GM21515 (cell line): ENCODE measurements at regions not wholly inside any gene's neighbourhood (a gene's known extent, or its start where the extent isn't known, plus 50 kb on each side); places are given as distances from the start of the nearest gene placed in this dataset.

Experiments used
- ATAC-seq: cut with Tn5 transposase; IDR thresholded peaks from one replicate; pipeline ENCODE4 v1.9.1; 2021; ENCODE audit not compliant: unreplicated experiment

DNA sequence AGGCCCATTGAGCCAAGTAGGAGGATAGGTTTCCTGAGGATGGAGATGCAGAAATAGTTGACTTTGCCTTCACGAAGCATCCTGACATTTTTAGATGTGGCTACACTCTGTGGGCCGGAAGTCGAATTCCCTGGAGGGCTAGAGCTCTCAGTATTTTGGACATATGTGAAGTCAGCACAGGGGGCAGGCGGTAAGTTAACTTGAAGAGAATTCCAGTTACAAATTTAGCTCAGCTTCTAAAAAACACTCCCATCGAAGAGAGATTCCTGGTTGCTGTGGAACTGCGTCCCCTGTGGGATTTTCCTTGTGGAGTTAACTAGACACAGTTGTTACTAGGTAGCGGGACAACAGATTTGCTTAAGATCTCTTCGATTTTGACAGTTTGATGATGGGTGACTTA is 161.9 kb upstream of the RGMA start:
- no peak for ATAC-seq

DNA sequence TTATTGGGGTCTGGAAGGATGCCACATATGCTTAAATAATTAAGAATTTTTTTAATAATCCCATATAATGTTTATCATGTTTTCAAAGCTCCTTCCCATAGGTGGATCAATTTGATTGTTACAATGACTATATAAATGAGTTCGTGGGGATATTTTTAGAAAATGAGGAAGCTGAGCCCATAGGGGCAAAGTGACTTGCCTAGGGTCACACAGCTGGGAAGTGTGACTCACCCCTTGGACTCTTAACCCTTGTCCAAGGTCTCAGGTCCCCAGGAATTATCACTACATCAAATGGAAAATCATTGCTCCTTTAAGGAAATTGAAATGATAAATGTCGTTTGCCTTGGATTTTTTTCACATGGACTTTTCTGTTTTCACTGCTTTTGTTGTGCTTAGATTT is 161.2 kb upstream of the RGMA start:
- ATAC-seq: no peak

DNA sequence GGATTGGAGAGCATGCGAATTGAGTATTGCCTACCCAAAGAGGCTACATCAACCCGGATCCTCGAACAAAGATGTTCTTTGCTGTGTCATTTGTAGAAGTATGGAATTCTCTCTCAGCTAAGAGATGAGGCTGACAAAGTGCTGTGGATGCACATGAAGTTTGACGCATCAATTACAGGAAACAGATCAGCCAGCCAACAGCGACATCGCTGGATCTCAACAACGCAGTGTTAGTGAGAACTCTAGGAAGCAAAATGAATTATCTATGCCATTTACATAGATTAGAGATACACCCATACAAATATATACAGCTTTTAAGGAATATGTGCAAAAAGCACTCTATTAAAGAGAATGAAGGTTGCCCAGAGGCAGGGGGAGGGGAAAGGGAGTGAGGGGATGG is 160.6 kb upstream of the RGMA start:
- no peak for ATAC-seq

DNA sequence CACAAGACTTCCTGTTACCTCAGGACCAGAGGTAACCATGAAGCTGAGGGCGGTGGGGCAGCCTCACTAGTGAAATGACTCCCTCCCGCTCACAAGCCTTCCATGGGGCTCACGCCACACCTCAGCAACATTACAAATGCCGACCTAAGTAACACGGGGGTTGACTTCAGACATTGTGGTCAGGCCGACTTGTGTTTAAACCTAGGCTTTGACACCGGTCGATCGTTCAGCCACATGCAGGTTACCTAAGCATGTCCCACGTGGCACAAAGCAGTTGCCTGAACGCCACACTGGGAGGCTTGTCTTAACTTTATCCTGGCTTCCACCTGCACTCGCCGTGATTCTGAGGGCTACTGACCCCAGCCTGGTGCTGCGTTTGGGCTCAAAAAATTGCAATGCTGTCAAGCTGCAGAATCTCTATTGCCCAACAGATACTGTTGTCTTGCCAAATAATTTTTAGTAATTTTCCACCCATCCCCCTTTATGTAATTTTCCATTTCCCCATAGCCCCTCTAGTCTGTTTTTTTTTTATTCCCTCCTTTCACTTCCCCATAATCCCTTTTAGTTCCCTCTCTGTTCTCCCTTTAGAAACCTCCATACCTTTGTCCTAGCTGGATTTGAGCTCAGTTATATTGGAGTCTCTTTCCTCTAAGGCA is 158.6 kb upstream of the RGMA start:
- no peak for ATAC-seq

DNA sequence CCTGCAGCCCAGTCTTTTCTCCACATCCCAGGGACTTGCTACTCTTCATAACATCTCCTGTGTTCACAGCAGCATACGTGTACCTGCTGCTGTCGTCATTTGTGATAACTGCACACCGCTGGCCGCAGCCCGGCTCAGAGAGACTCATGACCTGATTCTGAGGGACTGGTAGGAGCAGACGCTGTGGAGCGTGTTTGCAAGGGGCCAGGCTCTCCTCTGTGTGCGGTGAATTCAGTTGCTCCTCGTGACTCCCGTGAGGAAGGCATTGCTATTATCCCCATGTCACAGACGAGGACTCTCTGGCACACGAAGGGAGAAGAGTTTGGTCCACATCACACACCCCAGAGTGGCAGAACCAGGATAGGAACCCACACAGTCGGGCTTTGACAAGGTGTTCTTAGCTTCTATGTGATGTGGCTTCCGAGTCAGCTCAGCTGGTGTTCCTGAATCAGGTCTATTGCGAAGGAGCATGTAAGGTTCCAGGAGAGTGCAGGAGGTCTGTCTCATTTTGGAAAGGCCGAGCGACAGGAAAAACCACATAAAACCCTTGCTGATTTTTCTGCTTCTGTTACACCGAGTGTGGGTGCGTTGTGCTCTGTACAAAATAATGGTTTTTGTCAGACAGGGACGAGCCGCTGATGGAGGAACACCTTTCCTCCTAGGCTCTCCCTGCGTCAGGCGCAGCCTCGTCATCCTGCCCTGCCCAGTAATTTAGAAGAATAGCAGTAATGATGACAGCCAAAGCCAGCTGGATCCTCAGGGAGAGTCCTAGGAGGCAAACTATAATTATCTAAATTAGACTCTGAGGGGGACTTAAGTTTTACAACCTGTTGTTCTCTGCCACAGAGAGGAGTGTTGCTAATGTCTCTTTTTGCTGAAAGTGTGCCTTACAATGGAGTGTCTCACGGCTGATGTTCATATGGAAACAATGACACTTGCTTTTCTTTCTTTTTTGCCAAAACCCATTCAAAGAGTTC is 157.5 kb upstream of the RGMA start:
- ATAC-seq: no peak

DNA sequence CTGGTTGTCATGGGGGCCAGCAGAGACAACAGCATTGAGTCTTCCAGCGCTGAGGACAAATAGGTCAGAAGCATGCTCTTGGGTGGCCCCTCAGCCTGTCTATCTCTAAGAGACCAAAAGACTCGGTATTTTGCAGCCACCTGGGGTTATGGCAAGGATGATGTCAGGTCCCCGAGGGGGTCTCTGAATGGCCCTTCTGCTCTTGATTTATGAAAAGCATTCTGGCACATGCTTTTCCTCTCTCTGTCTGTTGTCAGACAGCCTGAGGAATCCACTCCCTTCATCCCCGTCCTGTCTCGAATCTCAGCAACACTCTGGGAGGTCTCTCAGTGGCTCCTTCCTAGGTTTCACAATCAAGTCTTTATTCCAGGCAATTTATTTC is 156.6 kb upstream of the RGMA start:
- no peak for ATAC-seq

DNA sequence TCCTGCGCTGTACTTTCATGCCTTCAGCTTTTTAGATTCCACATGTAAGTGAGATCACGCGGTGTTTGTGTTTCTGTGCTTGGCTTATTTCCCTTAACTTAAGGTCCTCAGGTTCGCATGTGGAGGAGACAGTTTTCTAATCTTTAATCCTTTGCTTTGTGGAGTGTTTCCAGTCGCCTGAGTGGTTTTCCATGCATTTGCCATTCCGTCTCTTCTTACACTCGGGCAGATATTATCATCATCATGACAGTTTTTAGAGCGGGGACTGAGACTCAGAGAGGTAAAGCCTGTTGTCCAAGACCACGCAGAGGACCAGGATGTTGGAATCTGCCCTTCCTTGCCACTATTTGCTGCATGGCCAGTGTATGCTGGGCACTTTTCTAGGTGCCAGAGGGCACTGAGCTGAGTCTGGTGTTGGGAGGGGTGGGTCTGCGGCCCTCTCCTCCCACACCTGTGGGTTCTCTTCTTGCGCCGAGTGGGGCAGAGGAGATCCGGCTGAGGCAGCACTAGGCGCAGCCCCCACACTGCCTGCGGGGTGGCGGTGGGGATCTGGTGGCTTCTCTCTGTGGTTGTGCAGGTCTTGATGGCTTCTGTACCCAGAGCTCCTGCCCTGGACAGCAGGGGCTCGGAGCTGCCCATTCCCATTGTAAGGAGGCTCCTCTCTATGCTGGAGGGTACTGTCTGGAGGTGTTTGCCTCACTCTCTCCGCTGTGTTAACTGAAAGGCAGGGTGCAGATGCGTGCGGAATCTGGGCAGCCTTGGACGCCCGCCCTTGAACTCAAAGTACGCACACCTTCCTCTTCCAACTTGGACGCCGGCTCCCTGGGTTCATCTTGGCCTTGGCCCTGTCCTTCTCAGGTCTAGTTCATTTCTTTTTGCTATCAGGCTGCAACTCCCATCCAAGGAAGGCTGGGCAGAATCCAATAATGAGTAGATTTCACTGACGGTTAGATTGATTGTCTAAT is 156.0 kb upstream of the RGMA start:
- ATAC-seq: no peak

DNA sequence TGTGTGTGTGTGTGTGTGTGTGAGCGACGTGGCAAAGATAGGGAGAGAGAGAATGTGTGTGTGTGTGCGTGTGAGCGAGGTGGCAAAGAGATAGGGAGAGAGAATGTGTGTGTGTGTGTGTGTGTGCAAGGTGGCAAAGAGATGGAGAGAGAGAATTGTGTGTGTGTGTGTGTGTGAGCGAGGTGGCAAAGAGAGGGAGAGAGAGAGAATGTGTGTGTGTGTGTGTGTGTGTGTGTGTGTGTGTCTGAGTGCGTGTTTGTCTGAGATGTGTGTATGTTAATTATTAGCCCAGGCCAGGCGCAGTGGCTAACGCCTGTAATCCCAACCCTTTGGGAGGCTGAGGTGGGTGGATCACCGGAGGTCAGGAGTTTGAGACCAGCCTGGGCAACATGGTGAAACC is 154.6 kb upstream of the RGMA start:
- no peak for ATAC-seq

DNA sequence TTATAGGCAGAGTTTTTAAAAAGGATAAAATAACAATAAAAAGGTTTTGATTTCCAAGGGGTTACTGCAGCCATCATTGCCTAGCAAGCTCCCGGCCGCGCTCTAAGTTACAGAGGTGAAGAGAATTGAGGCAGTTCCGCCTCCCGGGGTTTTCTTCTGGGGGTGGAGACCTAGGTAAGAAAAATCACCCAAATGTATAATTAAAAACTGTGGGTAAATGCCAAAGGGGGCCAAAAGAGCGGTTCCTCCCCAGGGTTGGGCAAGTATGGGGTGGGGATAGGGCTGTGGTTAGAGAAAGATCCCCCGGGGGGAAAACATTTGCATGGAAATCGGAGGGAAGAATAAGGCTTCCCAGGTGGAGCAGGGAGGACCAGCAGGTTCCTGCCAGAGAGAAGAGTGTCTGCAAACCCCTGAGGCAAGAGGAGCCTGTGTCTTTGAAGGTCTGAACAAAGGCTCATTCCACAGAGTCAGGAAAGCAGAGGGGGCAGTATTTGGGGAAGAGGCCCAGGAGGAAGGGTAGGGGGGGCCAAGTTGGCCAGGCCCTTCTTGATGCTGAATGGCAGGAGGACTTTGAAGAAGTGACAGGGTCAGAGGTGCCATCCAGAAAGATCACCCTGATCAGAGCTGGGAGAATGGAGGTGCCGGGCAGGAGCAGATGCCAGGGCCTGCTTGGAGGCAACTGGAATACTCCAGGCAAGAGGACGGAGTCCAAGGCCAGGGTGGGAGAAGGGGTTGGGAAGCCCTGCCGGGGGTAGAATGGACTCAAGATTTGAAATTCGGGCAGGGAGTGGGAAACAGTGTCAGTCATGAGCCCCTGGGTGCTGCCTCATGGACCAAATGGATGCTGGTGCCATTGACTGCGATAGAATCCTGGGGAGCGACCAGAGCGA is 152.9 kb upstream of the RGMA start:
- ATAC-seq: no peak

DNA sequence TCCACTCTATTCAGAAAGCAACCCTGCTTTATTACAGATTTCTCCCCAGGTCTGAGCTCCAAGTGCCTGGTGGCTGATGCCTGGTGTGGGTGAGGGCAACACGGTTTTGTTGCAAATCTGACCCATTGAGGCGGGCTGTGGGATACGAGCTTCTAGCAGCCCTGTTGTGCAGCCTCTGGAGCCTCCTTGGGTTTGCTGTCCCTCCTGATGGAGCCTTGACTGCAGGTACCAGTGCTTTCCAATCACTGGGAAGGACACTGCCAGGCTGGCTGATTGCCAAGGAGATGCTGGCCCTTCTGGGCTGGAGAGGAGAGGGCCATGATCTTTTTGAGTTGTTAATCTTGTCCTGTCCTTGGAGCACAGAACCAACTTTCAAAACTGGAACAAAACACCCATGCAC is 151.0 kb upstream of the RGMA start:
- ATAC-seq: no peak

DNA sequence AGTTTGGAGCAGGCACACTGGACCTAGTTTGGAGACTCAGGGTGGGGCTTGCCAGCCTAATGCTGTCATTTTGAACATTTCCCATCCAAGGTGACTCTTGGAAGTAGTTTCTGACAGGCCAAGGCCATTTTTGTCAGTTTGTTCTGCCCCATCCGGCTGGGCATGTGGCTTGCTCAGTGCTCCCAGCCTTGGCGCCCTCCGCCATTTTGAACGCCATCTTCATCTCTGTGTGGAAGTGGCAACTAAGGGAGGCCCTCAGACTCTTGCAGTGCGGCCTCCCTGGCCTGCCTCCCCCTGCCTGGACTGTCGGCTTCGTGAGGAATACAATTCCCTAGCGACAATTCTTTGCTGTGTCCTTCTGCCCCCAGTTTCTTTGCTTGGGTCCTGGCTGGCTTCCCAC is 150.6 kb upstream of the RGMA start:
- no peak for ATAC-seq

DNA sequence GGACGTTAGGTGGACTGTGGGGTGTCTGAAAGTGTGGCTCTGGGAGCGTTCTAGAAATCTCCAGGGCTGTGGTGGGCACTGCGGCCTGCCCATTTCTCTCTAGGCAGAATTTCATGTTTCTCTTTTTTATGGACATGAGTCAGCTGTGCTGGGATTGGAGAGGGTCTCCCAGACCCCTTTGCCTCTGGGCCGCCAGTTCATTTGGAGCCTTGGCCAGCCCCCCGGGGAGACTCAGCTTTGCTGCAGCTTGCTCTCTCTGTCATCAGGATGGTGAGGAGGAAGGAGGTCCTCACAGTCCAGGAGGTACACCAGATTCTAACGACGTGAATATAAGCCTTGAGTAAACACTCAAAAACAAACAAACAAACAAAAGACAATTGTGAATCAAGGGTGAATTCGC is 149.6 kb upstream of the RGMA start:
- ATAC-seq: no peak

DNA sequence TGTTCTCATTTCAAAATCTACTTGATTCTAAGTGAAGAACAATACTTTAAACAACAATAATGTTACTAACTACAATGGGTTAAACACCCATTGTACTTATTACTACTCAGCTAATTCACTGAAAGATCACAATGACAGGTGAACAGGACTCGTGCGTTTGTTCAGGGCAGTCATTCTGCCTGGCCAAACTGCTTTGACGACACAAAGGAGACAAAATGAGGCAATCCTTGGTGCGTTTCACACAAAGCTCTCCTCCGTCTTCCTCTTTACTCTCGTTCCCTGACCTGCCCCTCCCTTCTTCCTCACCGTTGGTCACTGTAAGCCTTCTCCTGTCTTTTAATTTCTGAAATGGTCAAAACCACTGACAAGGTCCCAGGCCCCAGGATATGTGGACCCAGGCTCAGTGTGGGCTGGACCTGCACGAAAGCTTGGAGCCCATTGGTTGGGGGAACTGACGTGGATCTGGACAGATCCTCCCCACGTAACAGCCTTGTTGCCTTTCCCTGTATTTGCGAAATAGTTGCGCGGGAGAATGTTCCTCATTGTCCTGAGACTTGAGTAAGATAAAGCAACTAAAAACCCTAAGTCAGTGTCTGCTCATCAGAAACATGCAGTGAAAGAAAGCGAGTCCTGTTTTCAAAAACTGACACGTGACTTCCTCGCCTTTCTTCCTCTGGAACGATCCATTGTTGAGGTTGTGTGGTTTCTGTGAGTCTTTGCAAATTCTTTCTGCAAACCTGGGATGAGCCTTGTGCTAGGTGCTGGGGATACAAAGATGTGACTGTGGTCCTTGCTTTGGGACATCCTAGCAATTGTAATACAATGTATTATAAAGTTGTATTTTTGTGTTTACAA is 147.1 kb upstream of the RGMA start:
- ATAC-seq: no peak

DNA sequence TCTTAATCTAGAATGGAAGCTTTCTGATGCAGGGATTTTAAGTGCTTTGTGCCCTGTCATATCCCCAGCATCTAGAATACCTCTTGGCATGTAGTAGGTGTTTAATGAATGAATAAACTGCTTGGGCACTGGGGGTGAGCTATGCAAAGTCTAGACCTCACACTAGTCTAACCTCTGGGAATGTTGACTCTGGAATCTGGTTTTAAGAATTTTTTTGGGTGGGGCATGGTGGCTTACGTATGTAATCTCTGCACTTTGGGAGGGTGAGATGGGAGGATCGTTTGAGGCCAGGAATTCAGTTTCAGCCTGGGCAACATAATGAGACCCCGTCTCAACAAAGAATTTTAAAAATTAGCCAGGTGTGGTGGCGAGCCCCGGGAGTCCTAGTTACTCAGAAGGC is 146.3 kb upstream of the RGMA start:
- ATAC-seq: no peak

DNA sequence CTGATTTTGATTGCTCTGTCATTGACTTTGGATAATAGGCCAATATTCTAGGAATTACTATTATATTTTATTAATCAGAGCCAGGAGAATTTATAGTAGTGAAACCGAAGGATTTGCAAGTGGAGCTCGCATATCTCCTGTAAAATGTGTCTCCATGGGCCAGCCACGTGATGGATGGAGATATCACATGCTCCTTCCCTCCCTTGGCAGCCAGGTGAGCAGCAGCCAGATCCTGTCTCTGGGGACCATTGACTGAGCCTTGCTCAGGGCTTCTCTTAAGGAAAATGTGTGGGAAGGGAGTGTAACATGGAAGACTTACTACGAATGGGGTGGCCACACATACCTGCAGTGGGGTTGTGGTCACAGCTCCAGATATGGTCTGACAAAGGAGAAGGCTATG is 144.7 kb upstream of the RGMA start:
- ATAC-seq: no peak

DNA sequence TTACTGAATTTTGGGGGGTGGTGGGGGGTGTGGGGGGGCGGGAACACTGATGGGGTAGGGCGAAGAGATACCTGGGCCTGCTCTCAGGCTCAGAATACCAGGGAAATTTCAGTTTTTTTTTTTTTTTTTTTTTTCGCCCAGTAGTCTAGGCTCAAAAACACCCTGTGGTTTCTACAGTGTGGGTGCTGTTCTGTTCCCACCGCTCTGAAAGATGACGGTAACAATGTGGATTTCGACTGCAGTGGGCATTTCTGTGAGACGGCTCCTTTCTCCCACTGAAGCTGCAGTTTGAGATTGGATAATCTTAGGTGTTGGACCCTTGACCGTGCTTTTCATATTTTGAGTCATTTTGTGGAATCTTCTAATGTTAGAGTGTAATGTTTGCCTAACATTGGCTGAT is 143.8 kb upstream of the RGMA start:
- no peak for ATAC-seq

DNA sequence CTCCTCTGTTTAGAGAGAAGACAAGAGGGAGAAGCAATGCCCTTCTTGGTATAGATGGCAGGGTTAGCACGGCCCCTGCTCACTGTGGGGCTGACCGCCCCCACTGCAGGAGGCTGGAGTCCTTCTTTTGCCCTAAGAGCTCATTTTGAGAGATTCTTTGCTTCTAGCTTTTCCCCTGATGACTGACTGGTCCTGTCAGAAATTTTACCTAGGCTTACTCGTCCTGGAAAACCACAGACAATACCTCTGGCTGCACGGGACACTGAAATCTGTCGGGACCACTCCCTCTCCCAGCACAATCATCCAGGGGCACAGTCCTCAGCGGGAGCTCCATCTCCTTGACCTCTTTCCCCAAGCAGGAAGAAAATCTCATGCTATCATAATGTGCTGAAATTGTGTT is 143.0 kb upstream of the RGMA start:
- ATAC-seq: no peak

DNA sequence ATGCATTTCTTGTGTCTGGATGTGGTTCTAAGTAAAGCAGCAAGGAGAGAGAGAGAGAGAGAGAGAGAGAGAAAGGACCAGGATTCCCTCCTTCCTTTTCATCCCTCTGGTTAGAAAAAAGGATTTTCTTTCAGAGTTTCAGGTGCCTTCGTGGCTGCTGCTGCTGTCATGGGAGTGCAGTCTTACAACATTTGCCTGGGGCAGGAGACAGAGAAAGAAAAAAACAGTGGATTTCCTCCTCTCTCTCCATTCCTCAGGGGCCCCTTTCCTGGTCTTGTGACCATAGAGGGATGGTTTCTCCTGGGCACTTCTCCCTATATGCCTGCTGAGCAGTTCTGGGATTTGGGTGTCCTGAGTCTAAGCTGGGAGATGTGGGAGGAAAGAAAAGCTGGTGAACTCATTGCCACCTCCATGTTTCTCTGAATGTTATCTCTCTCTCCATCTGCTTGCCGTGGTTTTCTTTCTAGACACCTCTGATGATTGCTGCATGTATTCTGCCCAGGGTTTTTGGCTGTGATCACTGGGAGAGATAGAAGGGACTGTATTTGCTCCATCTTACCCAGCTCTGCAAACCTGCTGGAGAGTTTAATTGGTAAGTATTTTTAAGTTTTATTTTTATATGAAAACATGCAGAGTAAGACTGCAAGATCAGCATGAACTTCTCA is 142.4 kb upstream of the RGMA start:
- ATAC-seq: no peak

DNA sequence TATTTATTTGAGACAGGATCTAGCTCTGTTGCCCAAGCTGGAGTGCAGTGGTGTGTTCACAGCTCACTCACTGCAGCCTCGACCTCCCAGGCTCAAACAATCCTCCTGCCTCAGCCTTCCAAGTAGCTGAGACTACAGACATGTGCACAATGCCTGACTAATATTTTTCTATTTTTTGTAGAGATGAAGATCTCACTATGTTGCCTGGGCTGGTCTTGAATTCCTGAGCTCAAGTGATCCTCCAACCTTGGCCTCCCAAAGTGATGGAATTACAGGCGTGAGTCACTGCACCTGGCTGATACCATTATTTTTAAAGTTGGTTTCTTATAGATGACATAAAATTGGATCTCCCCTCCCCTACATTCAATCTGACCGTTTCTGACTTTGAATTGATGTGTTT is 139.5 kb upstream of the RGMA start:
- ATAC-seq: no peak
